ENCODE measurements at regions not wholly inside any gene's neighbourhood (a gene's known extent, or its start where the extent isn't known, plus 50 kb on each side); places are given as distances from the start of the nearest gene placed in this dataset.

DNA sequence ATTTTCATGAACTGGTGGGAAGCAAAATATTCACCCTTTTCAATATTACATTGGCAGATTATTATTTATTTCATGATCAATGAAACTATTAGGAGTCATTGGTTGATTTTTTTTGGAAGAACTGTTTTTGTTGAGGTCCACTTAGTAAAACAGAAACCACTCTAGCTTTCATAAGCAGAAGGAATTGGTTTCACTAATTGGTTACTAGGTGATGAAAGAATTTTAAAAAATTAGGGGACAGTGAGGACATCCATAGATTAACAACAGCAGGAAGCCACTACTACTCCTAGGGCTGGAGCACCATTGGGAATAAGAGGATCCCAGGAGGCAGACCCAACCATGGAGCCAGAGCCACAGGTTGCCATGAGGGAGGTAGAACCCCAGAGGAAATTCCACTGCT lies 74.4 kb upstream of the KCNA4 start (continued):
- TF ChIP-seq, protein P1, sequence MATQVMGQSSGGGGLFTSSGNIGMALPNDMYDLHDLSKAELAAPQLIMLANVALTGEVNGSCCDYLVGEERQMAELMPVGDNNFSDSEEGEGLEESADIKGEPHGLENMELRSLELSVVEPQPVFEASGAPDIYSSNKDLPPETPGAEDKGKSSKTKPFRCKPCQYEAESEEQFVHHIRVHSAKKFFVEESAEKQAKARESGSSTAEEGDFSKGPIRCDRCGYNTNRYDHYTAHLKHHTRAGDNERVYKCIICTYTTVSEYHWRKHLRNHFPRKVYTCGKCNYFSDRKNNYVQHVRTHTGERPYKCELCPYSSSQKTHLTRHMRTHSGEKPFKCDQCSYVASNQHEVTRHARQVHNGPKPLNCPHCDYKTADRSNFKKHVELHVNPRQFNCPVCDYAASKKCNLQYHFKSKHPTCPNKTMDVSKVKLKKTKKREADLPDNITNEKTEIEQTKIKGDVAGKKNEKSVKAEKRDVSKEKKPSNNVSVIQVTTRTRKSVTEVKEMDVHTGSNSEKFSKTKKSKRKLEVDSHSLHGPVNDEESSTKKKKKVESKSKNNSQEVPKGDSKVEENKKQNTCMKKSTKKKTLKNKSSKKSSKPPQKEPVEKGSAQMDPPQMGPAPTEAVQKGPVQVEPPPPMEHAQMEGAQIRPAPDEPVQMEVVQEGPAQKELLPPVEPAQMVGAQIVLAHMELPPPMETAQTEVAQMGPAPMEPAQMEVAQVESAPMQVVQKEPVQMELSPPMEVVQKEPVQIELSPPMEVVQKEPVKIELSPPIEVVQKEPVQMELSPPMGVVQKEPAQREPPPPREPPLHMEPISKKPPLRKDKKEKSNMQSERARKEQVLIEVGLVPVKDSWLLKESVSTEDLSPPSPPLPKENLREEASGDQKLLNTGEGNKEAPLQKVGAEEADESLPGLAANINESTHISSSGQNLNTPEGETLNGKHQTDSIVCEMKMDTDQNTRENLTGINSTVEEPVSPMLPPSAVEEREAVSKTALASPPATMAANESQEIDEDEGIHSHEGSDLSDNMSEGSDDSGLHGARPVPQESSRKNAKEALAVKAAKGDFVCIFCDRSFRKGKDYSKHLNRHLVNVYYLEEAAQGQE (IDR thresholded peaks at IDR 0.05; ENCODE audit: low read depth) = no peak

- DNase-seq (ENCODE audit: low read depth, low spot score) (no peak), ATAC-seq (no peak)
- Histone ChIP-seq H3K79me2 (ENCODE audit: insufficient read depth, low read length) (no peaks in the 10 kb centered on the region), H4K20me1 (ENCODE audit: insufficient read depth) (no peaks in the 10 kb centered on the region), H2AFZ (ENCODE audit: low read depth, low read length, poor library complexity, severe bottlenecking) (no peak overlapping the region), H3K9me3 (ENCODE audit: control insufficient read depth in 1 of 2, insufficient read depth in 1 of 2, low read depth in 1 of 2, low read length in 2 of 2) (no peaks in the 10 kb centered on the region), H3K27ac (ENCODE audit: low read depth, low read length) (no peak overlapping the region), H3K27me3 (ENCODE audit: insufficient read depth, low read length) (no peaks in the 10 kb centered on the region), H3K4me3 (replicated peaks in 1 of 2; ENCODE audit: low read depth in 1 of 2, low read length in 2 of 2) (no peak overlapping the region), H3K4me1 (ENCODE audit: control insufficient read depth in 1 of 2, insufficient read depth in 2 of 2, low read length in 2 of 2) (no peaks in the 10 kb centered on the region), H3K36me3 (ENCODE audit: control insufficient read depth in 1 of 2, insufficient read depth in 2 of 2, low read length in 2 of 2) (no peaks in the 10 kb centered on the region), H3K9ac (ENCODE audit: low read length) (no peak overlapping the region), H3K4me2 (ENCODE audit: low read length) (no peak overlapping the region), H3K9me2 (ENCODE audit: insufficient read depth) (no peaks in the 10 kb centered on the region)
- intact Hi-C loops (cut with micrococcal nuclease) = no loop called here
- POLR2A ChIA-PET = no interaction called here
- TF ChIP-seq ATF3 (IDR thresholded peaks at IDR 0.05) (no peak), EGR1 (IDR thresholded peaks at IDR 0.05; ENCODE audit: low read depth) (no peak), ZBTB33 (IDR thresholded peaks at IDR 0.05; ENCODE audit: extremely low read depth, insufficient replicate concordance, low read length) (no peak), FOSL1 (IDR thresholded peaks at IDR 0.05; ENCODE audit: low read depth) (no peak), MAX (IDR thresholded peaks at IDR 0.05) (no peak), CEBPB (IDR thresholded peaks at IDR 0.05; ENCODE audit: low read depth) (no peak)
- CTCF ChIA-PET = no interaction called here
- no TSS peak for BruUV-seq (replicated peaks)
- RAD21 ChIA-PET (ENCODE audit: low non-redundant PET in 1 of 2, low total read pairs in 2 of 2, uncharacterized antibody in 2 of 2, unreplicated experiment in 2 of 2) = no interaction called here
Measured at GRCh38 chr11:30091737-30092136, 74.9 kb upstream of the KCNA4 start.

Measured in HCT116 (cell line).